Astrocyte (in vitro differentiated cells and primary cell): ENCODE measurements at regions not wholly inside any gene's neighbourhood (a gene's known extent, or its start where the extent isn't known, plus 50 kb on each side); places are given as distances from the start of the nearest gene placed in this dataset.
"Not testable (repeated sequence)": the region's sequence is repeated elsewhere in the genome, so short reads cannot be mapped to it uniquely, and the experiment has no call there.

Experiments
- DNase-seq: peaks from one replicate; pipeline ENCODE4 v3.0.0-alpha.2; 2010; ENCODE audit warnings: low read depth
- FAIRE-seq: peaks from 2 replicates; lab custom pipeline; 2011; peaks lifted over from hg19 to GRCh38; lab: Jason Lieb, UNC
- H2AFZ ChIP-seq: 2 replicates; pipeline ENCODE4 v1.6.0; 2012; ENCODE audit warnings: low read depth, low read length, inconsistent platforms
- H3K27ac ChIP-seq: 2 replicates; pipeline ENCODE4 v1.5.1; 2011; ENCODE audit warnings: low read depth, low read length, inconsistent platforms
- H3K27me3 ChIP-seq: 2 replicates; pipeline ENCODE4 v1.6.0; 2011; ENCODE audit warnings: low read length, inconsistent platforms; ENCODE audit not compliant: insufficient read depth
- H3K36me3 ChIP-seq: 2 replicates; pipeline ENCODE4 v1.5.1; 2011; ENCODE audit warnings: low read length, inconsistent platforms; ENCODE audit not compliant: insufficient read depth
- H3K4me1 ChIP-seq: 2 replicates; pipeline ENCODE4 v1.5.1; 2011; ENCODE audit warnings: low read length, inconsistent platforms; ENCODE audit not compliant: insufficient read depth
- H3K4me2 ChIP-seq: 2 replicates; pipeline ENCODE4 v1.6.0; 2012; ENCODE audit warnings: low read length, inconsistent platforms
- H3K4me3 ChIP-seq: 2 replicates; pipeline ENCODE4 v1.5.1; 2011; ENCODE audit warnings: low read depth, mild to moderate bottlenecking, low read length, inconsistent platforms; ENCODE audit not compliant: insufficient read depth
- H3K79me2 ChIP-seq: 2 replicates; pipeline ENCODE4 v1.6.0; 2012; ENCODE audit warnings: mild to moderate bottlenecking, low read length, inconsistent platforms; ENCODE audit not compliant: insufficient read depth
- H3K9ac ChIP-seq: 2 replicates; pipeline ENCODE4 v1.6.0; 2012; ENCODE audit warnings: mild to moderate bottlenecking, low read length, inconsistent platforms
- H3K9me3 ChIP-seq: 2 replicates; pipeline ENCODE4 v1.5.1; 2012; ENCODE audit warnings: low read depth, mild to moderate bottlenecking, low read length, inconsistent platforms; ENCODE audit not compliant: insufficient read depth
- H4K20me1 ChIP-seq: 2 replicates; pipeline ENCODE4 v1.6.0; 2012; ENCODE audit warnings: low read length, inconsistent platforms; ENCODE audit not compliant: insufficient read depth
- H3K27ac Mint-ChIP-seq: one replicate; pipeline ENCODE4 v1.8.0; 2021; ENCODE audit warnings: mild to moderate bottlenecking, mixed read lengths; ENCODE audit not compliant: unreplicated experiment
- H3K27me3 Mint-ChIP-seq: one replicate; pipeline ENCODE4 v1.8.0; 2021; ENCODE audit warnings: low read depth, mixed read lengths; ENCODE audit not compliant: unreplicated experiment
- H3K36me3 Mint-ChIP-seq: one replicate; pipeline ENCODE4 v1.8.0; 2021; ENCODE audit warnings: low read depth, mixed read lengths; ENCODE audit not compliant: unreplicated experiment
- H3K4me1 Mint-ChIP-seq: one replicate; pipeline ENCODE4 v1.8.0; 2021; ENCODE audit warnings: low read depth, mixed read lengths; ENCODE audit not compliant: unreplicated experiment
- H3K4me3 Mint-ChIP-seq: one replicate; pipeline ENCODE4 v1.8.0; 2021; ENCODE audit warnings: mild to moderate bottlenecking, moderate library complexity, mixed read lengths; ENCODE audit not compliant: unreplicated experiment
- H3K9me3 Mint-ChIP-seq: one replicate; pipeline ENCODE4 v1.8.0; 2021; ENCODE audit warnings: mild to moderate bottlenecking, mixed read lengths; ENCODE audit not compliant: unreplicated experiment
- CTCF ChIP-seq: IDR thresholded peaks from 2 replicates; pipeline ENCODE4 v1.5.1; 2011; ENCODE audit warnings: low read depth, mild to moderate bottlenecking, inconsistent platforms, low read length, moderate library complexity; ENCODE audit not compliant: insufficient read depth
- EZH2 ChIP-seq: IDR thresholded peaks from 2 replicates; pipeline ENCODE4 v1.6.1; 2012; ENCODE audit warnings: mild to moderate bottlenecking, low read length, inconsistent platforms; ENCODE audit not compliant: insufficient read depth

DNA sequence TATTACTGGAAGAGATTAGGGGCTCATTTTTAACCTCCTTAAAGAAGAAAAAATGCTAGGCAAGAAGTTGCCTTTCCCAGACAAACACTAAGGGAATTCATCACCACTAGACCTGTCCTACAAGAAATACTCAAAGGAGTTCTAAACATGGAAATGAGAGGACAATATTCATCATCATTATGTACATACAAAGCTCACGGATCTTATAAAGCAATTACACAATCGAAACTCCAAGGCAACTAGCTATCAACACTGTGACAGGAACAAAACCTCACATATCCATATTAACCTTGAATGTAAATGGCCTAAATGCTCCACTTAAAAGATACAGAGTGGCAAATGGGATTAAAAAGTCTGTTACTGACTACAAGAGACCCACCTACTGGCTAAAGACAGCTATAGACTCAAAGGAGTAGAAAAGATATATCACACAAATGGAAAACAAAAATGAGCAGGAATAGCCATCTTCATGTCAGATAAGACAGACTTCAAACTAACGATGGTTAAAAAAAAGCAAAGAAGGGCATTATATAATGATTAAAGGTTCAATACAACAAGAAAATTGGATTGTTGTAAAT, 246.6 kb downstream of the ADRA2A start:
- Histone ChIP-seq H3K27ac (no peak overlapping the region), H3K27me3 (no peaks in the 10 kb centered on the region), H3K9me3 (no peaks in the 10 kb centered on the region), H3K4me3 (no peak overlapping the region), H4K20me1 (no peaks in the 10 kb centered on the region), H3K4me2 (no peak overlapping the region), H3K36me3 (no peaks in the 10 kb centered on the region), H3K79me2 (no peaks in the 10 kb centered on the region), H2AFZ (no peak overlapping the region), H3K9ac (no peak overlapping the region), H3K4me1 (no peaks in the 10 kb centered on the region)
- FAIRE-seq (peak; percentile 32), DNase-seq (no peak)
- no peak overlapping the region for H3K27ac Mint-ChIP-seq
- H3K9me3 Mint-ChIP-seq: peaks cover 2% of the 10 kb centered on the region
- H3K27me3 Mint-ChIP-seq: peaks cover 2% of the 10 kb centered on the region
- H3K4me3 Mint-ChIP-seq: no peak overlapping the region
- TF ChIP-seq CTCF (no peak), EZH2 (no peak)
- H3K36me3 Mint-ChIP-seq: no peaks in the 10 kb centered on the region
- peaks cover 2% of the 10 kb centered on the region for H3K4me1 Mint-ChIP-seq

DNA sequence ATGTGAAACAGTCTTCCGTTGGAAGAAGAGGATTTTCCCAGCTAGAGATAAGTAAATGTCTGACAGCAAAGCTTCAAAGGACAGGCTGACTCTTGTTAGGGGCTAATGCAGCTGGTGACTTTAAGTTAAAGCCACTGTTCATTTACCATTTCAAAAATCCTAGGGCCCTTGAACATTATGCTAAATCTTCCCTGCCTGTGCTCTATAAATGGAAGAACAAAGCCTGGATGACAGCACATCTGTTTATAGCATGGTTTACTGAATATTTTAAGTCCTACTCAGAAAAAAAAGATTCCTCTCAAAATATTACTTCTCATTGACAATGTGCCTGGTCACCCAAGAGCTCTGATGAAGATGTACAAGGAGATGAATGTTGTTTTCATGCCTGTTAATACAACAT, 255.3 kb downstream of the ADRA2A start:
- FAIRE-seq: not testable (repeated sequence)

GRCh38 chr10:111335826-111336225, 259.0 kb downstream of the ADRA2A start:
- H3K9me3 Mint-ChIP-seq: peaks cover 15% of the 10 kb centered on the region
- no peaks in the 10 kb centered on the region for H3K36me3 ChIP-seq
- no peak overlapping the region for H3K27ac ChIP-seq
- H3K27ac Mint-ChIP-seq: no peak overlapping the region
- no peak overlapping the region for H3K4me3 ChIP-seq
- H2AFZ ChIP-seq: no peak overlapping the region
- H3K27me3 Mint-ChIP-seq: no peaks in the 10 kb centered on the region
- H3K9ac ChIP-seq: no peak overlapping the region
- no peaks in the 10 kb centered on the region for H3K79me2 ChIP-seq
- peaks cover 4% of the 10 kb centered on the region for H3K9me3 ChIP-seq
- no peaks in the 10 kb centered on the region for H3K4me1 ChIP-seq
- FAIRE-seq: no peak
- H4K20me1 ChIP-seq: no peaks in the 10 kb centered on the region
- TF ChIP-seq EZH2 (no peak), CTCF (no peak)
- no peaks in the 10 kb centered on the region for H3K4me1 Mint-ChIP-seq
- H3K4me2 ChIP-seq: no peak overlapping the region
- no peaks in the 10 kb centered on the region for H3K36me3 Mint-ChIP-seq
- DNase-seq: no peak
- H3K27me3 ChIP-seq: no peaks in the 10 kb centered on the region
- H3K4me3 Mint-ChIP-seq: no peak overlapping the region

More for the DNA sequence above, 255.3 kb downstream of the ADRA2A start:
- not testable (repeated sequence) for H3K79me2 ChIP-seq, H2AFZ ChIP-seq, H3K9me3 Mint-ChIP-seq, H3K27me3 Mint-ChIP-seq, H3K4me1 ChIP-seq, DNase-seq, H3K4me3 ChIP-seq, H3K27me3 ChIP-seq, H3K36me3 ChIP-seq, H3K27ac ChIP-seq, H3K9ac ChIP-seq, H3K4me1 Mint-ChIP-seq, H3K9me3 ChIP-seq, H4K20me1 ChIP-seq, H3K27ac Mint-ChIP-seq, H3K4me2 ChIP-seq, H3K36me3 Mint-ChIP-seq, H3K4me3 Mint-ChIP-seq
